ENCODE measurements at regions not wholly inside any gene's neighbourhood (a gene's known extent, or its start where the extent isn't known, plus 50 kb on each side); places are given as distances from the start of the nearest gene placed in this dataset.
A peak's percentile ranks its signal among the peaks of the same experiment; 100 is the strongest.

- no peak for DNase-seq
These were observed 156.6 kb upstream of the ZFHX3 start for GRCh38 chr16:73204359-73205152.

DNA sequence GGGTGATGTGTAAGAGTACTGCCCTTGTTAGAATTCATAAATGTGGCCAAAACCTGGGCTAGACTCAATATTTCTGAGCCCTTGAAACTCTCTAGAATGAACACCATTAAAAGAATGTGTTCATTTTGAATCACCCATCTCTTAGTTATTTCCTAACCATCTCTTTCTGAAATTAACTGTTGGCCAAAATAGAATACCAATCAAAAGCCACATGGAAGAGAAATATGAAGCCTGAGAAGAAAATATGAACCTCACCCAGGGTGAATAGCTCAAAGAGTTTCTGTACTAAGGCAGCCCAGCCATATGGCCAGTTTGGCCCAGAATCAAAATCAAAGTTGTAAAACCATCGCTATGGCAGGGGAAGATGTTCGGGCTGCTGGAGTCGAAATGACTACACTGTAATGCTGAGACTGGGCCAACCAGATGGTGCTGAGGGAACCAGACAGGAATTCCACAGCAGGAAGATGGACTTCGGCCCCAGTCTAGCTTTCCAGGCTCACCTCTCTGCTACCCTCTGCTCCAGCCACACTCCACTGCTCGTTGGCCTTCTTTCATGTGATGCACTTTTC lies 154.3 kb upstream of the ZFHX3 start:
- DNase-seq = no peak

GRCh38 chr16:73199214-73199613 lies 151.3 kb upstream of the ZFHX3 start:
- no peak for DNase-seq

GRCh38 chr16:73198481-73198880 lies 150.6 kb upstream of the ZFHX3 start:
- no peak for DNase-seq

- DNase-seq = no peak
These were observed 149.7 kb upstream of the ZFHX3 start for GRCh38 chr16:73197598-73197997.

GRCh38 chr16:73196670-73197069 lies 148.7 kb upstream of the ZFHX3 start:
- DNase-seq = peak; percentile 37 to 69

- DNase-seq = no peak
These were observed 145.5 kb upstream of the ZFHX3 start for GRCh38 chr16:73193464-73193863.

GRCh38 chr16:73192232-73192894 lies 144.4 kb upstream of the ZFHX3 start:
- no peak for DNase-seq

DNA sequence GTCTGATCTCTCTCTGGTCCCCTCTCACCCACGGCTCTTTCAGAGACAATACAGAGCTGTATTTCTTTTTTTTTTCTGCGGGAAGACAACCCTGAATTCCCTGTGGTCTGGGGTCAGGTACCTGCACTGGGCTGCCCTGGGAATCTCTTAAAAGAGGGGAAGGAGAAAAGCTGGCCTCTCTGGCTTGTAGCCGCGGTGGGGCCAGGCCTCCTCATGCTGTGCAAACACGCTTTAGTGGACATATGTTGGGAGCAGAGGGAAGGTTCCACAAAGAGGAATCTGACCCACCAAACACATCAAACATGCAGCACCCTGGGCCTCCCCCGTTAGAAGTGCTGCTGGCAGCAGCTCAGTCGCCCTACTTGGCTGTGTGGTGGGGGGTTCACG lies 143.7 kb upstream of the ZFHX3 start:
- no peak for DNase-seq

DNA sequence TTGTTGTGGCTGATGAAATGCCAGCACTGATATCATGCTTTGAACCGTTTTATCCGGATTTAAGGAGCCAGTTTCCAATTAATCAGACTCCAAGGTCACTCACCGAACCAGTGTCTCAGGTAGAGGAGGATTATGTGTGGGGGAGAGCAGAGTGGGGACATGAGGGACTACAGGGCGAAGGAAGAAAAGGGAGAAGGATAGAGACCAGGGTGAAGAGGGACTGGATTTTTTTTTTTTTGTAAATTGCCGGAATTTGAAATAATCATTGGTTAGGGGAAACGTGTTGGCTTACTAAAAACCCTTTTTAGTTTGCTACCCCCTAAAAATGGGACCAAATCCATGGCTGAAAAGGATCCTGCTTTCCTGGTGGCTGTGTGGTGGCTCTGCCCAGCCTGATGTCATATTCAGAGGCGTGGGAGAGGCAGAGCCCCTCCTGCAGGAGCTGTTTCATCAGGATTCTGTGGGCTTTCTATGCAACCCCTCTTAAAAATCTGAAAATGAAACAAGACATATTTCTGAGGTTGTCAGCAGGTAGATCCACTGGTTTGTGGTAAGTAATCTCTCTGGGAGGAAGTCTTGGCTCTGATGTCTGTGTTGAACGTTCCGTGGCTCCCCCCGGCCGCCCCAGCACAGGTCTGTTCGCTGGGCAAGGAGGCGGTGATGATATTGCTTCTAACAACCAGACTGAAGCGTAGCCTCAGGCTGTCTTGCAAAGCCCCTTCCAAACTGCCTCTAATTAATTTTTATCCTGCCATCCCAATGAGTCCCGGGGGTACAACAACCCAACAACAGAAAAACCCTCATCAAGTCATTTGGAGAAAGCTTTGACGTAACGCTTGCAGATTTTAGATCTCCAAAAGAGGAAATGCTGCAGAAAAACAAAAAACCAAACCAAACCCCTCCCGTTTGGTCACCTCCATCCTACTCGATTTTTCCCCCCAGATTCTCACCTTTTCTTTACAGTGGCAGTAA lies 143.0 kb upstream of the ZFHX3 start:
- no peak for DNase-seq

DNA sequence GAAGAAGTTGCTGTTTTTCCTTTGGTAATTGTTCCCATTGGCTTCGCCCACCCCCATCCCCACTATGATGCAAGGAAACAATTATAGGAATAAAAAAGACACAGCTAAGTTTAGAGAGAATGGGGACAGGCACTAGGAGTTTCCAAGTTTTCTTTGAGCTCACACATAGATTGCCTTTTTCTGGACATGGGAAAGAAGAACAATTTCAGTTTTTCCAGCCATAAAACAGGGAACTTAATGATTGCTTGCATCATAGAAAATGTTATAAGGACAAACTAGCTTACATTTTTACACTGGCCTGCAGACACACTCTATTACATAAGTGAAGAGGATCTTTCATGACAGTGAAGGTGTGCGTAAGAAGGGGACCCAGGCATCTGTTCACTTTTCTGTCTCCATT lies 142.3 kb upstream of the ZFHX3 start:
- no peak for DNase-seq

- no peak for DNase-seq
These were observed 141.2 kb upstream of the ZFHX3 start for GRCh38 chr16:73189136-73189535.

DNA sequence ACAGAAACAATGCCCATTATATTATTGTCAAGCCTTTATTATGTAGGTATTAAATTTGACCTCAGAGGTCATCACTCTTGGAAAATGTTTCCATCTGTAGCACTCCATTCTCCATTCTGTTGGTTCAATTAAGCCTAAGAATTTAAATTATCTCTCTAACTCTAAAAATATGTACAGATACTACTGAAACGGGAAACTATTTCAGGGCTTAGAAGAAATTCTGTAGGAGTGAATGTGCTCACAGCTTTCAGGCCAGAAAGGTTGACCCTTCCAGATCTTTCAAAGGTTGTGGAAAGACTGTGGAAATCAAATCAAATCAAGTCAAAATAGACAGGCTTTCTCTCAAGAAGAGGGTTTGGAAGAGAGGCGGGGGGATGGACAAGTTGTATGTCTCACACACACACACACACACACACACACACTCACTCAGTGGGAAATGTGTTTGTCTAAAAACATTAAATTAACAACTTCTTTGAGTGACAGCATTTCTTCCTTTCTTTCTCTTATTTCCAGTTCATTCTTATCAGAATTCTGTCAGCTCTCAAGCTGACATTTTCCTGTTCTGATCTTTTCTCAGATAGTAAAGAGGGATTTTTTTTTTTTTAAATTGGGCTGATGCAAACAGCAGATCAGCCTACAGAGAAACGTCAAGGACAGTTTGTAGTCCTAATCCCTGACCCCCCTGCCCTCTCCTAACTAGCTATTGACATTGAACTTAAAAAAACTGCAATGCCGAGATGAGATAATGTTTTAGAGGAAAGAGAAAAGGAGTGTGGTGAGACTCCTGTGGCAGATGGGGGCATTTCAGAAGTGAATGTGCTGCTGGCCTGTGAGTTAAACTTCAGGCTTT lies 139.0 kb upstream of the ZFHX3 start:
- DNase-seq = no peak

- no peak for DNase-seq
These were observed 137.8 kb upstream of the ZFHX3 start for GRCh38 chr16:73185737-73186136.

DNA sequence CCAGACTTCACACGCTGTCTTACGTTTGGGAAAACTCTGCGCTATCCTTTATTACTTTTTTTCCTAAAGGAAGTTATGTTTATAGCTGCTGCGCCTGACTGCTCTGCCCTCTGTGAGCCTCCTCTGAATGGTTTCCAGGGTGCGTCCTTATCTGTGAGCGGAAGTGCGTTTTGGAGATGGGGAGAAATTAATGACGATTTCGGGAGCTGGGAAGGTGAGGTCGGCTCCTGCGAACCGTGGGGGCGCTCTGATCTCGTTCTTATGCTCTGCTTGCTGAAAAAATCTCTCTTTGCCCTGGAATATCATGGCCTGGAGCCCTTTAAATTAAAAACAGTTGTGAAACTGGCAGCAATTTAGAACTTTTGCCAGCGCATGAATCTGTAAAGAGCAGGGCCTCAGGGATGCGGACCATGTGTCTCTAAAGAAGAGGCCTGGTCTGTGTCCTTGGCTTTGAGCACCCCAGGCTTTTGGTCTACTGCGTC lies 135.7 kb upstream of the ZFHX3 start:
- no peak for DNase-seq

DNA sequence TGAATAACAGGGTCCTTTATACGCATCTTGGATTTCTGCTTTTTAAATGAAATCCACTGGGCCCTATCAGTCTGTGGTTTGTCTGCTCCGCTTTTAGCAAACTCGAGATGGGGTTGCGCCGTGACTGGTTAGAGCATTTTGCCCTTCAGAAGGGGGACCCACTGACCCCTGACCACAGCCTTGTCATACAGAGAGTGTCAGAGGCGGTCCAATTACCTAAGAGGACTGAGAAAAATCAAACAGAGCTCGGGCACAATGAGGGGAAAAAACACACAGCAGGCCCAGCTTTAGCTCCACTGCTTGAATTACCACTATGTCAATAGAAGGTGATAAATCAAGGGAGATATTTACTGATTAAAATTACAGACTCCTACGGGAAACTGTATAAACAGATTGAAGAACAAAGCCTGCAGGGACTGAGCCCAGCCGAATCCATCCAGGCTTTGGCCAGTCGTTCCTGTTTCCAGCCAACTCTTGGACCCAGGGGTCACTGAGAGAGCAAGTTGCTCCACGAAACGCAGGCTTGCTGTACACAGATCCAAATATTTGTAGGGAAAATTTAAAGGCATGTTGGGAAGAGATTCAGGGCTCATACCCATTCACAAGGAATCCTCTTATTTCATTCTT lies 131.9 kb upstream of the ZFHX3 start:
- DNase-seq = peak; percentile 71 to 87

DNA sequence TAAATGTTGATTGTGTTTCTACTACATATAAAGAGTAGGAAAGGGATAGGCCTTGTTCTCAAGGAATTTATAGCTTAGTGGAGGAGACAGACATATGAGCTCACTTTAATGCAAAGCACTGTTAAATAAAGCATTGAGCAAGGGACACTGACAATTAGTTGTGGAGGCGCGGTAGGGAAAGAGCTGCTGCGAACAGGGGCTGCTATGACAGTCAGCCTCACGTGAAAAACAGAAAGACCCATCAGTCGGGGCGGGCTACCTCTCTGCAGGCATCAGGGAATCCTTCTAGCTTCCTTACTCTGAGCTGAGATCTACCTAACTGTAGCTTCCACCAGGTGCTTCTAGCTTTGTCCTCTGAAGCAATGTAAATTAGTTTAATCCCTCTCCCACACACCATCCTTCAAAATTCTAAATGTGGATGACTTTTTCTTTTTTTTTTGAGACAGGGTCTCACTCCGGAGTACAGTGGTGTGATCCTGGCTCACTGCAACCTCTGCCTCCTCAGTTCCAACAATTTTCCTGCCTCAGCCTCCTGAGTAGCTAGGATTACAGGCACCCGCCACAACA lies 129.9 kb upstream of the ZFHX3 start:
- DNase-seq = no peak

DNA sequence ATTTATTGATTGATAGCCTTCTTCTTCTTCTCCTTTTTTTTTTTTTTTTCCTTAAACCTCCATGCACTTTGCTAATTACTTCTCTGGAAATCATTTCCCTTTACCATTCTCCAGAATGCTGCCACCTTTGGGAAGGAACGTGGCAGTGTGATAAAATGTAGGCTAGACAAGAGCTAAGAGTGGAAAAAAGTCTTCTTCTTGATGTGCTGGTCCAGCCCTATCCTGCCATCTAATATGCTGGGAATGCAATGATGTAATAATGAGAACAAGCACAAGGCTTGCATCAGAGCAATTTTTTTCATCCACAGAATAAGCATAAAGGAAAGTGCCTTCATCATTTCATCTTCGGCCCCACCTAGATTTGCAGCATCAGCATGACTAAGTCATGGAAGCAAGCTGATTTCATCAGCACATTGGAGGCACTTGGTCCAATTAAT lies 128.7 kb upstream of the ZFHX3 start:
- DNase-seq = no peak

DNA sequence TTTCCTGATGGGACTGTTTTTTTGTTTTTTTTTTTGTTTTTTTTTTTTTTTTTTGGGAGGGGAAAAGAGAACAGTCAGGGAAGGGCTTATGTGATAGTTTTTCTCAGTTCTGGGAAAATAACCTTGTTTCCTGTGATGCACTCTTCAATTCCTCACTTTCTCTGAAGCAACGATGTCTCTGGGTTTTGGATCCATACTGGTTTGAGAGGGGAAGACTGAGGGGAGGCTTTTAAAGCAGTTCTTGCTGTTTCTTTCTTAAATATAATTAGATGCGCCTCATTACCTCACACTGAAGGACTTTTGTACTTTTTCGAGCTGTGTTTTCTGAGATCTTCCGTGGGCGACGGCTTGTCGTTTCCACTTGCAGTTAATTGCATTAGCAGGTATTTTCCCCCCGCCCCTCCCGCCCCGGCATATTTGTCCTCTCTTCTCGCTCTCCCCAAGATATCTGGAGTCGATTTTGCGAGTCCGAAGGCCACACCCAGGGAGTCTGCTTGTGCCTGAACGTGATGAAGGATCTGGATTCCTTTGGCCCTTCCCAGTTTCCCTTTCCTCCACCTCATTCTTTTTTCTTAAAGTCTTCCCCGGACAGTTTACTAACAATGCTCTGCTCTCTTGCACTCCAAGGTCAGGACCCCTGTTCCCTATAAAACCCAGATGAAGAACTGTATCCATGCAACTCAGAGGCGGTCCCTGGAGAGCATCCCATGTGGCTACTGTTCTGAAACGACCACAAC lies 125.2 kb upstream of the ZFHX3 start:
- DNase-seq = no peak

GRCh38 chr16:73172241-73172972 lies 124.5 kb upstream of the ZFHX3 start:
- DNase-seq = peak; percentile 76 to 91
